GM18505 (cell line): ENCODE measurements at regions not wholly inside any gene's neighbourhood (a gene's known extent, or its start where the extent isn't known, plus 50 kb on each side); places are given as distances from the start of the nearest gene placed in this dataset.

ENCODE experiments used
- ATAC-seq: cut with Tn5 transposase; IDR thresholded peaks from one replicate; pipeline ENCODE4 v1.9.1; 2021; ENCODE audit not compliant: unreplicated experiment
- POLR2A ChIP-seq: IDR thresholded peaks from 4 replicates; pipeline ENCODE4 v1.6.1; 2011; ENCODE audit warnings: borderline replicate concordance; ENCODE audit not compliant: insufficient read depth, insufficient read length; ENCODE audit errors: extremely low read depth

GRCh38 chr4:57639561-57640382 is 529.6 kb upstream of the IGFBP7 start:
- TF ChIP-seq POLR2A: no peak
- no peak for ATAC-seq

GRCh38 chr4:57635910-57636309 is 525.7 kb upstream of the IGFBP7 start:
- TF ChIP-seq POLR2A: no peak
- no peak for ATAC-seq

- no peak for ATAC-seq
These were observed 523.2 kb upstream of the IGFBP7 start for GRCh38 chr4:57633212-57633859.

GRCh38 chr4:57632564-57632963 is 522.4 kb upstream of the IGFBP7 start:
- TF ChIP-seq POLR2A: no peak
- ATAC-seq: no peak

More at GRCh38 chr4:57633212-57633859, 523.2 kb upstream of the IGFBP7 start:
- TF ChIP-seq POLR2A: no peak

- no peak for ATAC-seq
- no peak for TF ChIP-seq POLR2A
These were observed 521.0 kb upstream of the IGFBP7 start for GRCh38 chr4:57631147-57631546.

GRCh38 chr4:57628004-57628403 is 517.8 kb upstream of the IGFBP7 start:
- no peak for ATAC-seq
- no peak for TF ChIP-seq POLR2A

GRCh38 chr4:57614257-57614932 is 504.2 kb upstream of the IGFBP7 start:
- ATAC-seq: no peak
- no peak for TF ChIP-seq POLR2A

- TF ChIP-seq POLR2A: no peak
- no peak for ATAC-seq
These were observed 502.1 kb upstream of the IGFBP7 start for GRCh38 chr4:57612279-57612678.

- TF ChIP-seq POLR2A: no peak
- no peak for ATAC-seq
These were observed 497.5 kb upstream of the IGFBP7 start for GRCh38 chr4:57607566-57608180.

- TF ChIP-seq POLR2A: no peak
- no peak for ATAC-seq
These were observed 495.2 kb upstream of the IGFBP7 start for GRCh38 chr4:57605376-57605775.

GRCh38 chr4:57602141-57602540 is 492.0 kb upstream of the IGFBP7 start:
- TF ChIP-seq POLR2A: no peak
- ATAC-seq: no peak

GRCh38 chr4:57591073-57591472 is 480.9 kb upstream of the IGFBP7 start:
- ATAC-seq: no peak
- TF ChIP-seq POLR2A: no peak

GRCh38 chr4:57588557-57588956 is 478.4 kb upstream of the IGFBP7 start:
- no peak for TF ChIP-seq POLR2A

More at GRCh38 chr4:57588557-57588956, 478.4 kb upstream of the IGFBP7 start:
- no peak for ATAC-seq
